Esophagus muscularis mucosa (tissue), 4 donors: ENCODE measurements at regions not wholly inside any gene's neighbourhood (a gene's known extent, or its start where the extent isn't known, plus 50 kb on each side); places are given as distances from the start of the nearest gene placed in this dataset.

ENCODE experiments used
- EP300 ChIP-seq: sonication (generic); formaldehyde crosslinking; IDR thresholded peaks from one replicate; pipeline ENCODE4 v1.6.1; 2017; ENCODE audit warnings: antibody characterized with exemption
- POLR2A ChIP-seq: fragments of 450-650 bp; IDR thresholded peaks from one replicate; pipeline ENCODE4 v1.6.1; 2017; ENCODE audit warnings: antibody characterized with exemption, moderate library complexity, mild to moderate bottlenecking, low read depth
- TF ChIP-seq, protein P1 (sequence below), 3 experiments: fragments of 200-600 bp in 2 of 3; fragments of 450-650 bp in 1 of 3; sonication (generic) in 2 of 3; IDR thresholded peaks; one replicate each; pipeline ENCODE4 v1.5.1; 2017 to 2019; ENCODE audit warnings: antibody characterized with exemption in 3 of 3, mild to moderate bottlenecking in 2 of 3, moderate library complexity in 1 of 3

- TF ChIP-seq, protein P1, sequence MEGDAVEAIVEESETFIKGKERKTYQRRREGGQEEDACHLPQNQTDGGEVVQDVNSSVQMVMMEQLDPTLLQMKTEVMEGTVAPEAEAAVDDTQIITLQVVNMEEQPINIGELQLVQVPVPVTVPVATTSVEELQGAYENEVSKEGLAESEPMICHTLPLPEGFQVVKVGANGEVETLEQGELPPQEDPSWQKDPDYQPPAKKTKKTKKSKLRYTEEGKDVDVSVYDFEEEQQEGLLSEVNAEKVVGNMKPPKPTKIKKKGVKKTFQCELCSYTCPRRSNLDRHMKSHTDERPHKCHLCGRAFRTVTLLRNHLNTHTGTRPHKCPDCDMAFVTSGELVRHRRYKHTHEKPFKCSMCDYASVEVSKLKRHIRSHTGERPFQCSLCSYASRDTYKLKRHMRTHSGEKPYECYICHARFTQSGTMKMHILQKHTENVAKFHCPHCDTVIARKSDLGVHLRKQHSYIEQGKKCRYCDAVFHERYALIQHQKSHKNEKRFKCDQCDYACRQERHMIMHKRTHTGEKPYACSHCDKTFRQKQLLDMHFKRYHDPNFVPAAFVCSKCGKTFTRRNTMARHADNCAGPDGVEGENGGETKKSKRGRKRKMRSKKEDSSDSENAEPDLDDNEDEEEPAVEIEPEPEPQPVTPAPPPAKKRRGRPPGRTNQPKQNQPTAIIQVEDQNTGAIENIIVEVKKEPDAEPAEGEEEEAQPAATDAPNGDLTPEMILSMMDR (IDR thresholded peaks at IDR 0.05) = no peak
- TF ChIP-seq EP300 (no peak), POLR2A (no peak)
Measured at GRCh38 chr5:58122848-58123392, 337.0 kb downstream of the PLK2 start.
